Prostate gland (tissue), 2 donors: ENCODE measurements at regions not wholly inside any gene's neighbourhood (a gene's known extent, or its start where the extent isn't known, plus 50 kb on each side); places are given as distances from the start of the nearest gene placed in this dataset.

ENCODE experiments used
- POLR2A ChIP-seq: fragments of 450-650 bp; IDR thresholded peaks from one replicate; pipeline ENCODE4 v1.6.1; 2016; ENCODE audit warnings: antibody characterized with exemption, mild to moderate bottlenecking
- POLR2AphosphoS5 ChIP-seq: sonication (generic); formaldehyde crosslinking; IDR thresholded peaks from one replicate; pipeline ENCODE4 v1.6.1; 2017; ENCODE audit warnings: antibody characterized with exemption
- TF ChIP-seq, protein P1 (sequence below), 4 experiments: fragments of 200-600 bp in 2 of 4; fragments of 450-650 bp in 2 of 4; sonication (generic) in 2 of 4; IDR thresholded peaks; 1 replicate in 3 of 4; 2 replicates in 1 of 4; pipeline ENCODE4 v1.5.1; 2016 to 2019; ENCODE audit warnings: antibody characterized with exemption in 4 of 4, mild to moderate bottlenecking in 2 of 4, moderate library complexity in 2 of 4

- TF ChIP-seq, protein P1, sequence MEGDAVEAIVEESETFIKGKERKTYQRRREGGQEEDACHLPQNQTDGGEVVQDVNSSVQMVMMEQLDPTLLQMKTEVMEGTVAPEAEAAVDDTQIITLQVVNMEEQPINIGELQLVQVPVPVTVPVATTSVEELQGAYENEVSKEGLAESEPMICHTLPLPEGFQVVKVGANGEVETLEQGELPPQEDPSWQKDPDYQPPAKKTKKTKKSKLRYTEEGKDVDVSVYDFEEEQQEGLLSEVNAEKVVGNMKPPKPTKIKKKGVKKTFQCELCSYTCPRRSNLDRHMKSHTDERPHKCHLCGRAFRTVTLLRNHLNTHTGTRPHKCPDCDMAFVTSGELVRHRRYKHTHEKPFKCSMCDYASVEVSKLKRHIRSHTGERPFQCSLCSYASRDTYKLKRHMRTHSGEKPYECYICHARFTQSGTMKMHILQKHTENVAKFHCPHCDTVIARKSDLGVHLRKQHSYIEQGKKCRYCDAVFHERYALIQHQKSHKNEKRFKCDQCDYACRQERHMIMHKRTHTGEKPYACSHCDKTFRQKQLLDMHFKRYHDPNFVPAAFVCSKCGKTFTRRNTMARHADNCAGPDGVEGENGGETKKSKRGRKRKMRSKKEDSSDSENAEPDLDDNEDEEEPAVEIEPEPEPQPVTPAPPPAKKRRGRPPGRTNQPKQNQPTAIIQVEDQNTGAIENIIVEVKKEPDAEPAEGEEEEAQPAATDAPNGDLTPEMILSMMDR (IDR thresholded peaks at IDR 0.05), result no peak
- TF ChIP-seq POLR2AphosphoS5 (no peak), POLR2A (no peak)
Measured at GRCh38 chr1:190809312-190809711, 331.6 kb upstream of the BRINP3 start.
